ENCODE measurements at regions not wholly inside any gene's neighbourhood (a gene's known extent, or its start where the extent isn't known, plus 50 kb on each side); places are given as distances from the start of the nearest gene placed in this dataset.
A peak's percentile ranks its signal among the peaks of the same experiment; 100 is the strongest.
"Not testable (repeated sequence)": the region's sequence is repeated elsewhere in the genome, so short reads cannot be mapped to it uniquely, and the experiment has no call there.

DNA sequence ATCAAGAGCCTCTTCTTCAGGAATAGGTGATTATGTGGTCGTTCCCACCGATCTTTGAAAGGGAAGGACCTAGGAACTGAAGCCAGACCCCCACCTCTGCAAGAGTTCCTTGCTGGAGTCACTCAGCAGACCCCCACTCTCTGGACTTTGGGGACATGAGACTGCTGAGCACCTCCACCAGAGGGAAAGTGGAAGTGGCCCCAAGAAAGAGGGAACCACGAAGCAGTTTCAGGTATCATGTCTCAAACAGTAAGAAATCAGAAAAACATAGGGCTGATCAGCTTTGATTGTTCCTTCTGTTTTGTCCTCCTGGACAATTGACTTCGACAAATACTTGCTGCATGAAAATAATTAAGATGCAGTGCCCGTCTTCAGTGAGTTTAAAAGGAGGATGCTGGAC lies 84.2 kb upstream of the ADORA2B start:
- H3K4me3 ChIP-seq; POLR2A ChIA-PET; H3K27me3 ChIP-seq (replicated peaks in 1 of 2; ENCODE audit: control insufficient read depth in 2 of 2, insufficient read depth in 2 of 2, low read length in 1 of 2); H3K4me1 ChIP-seq (ENCODE audit: control insufficient read depth, insufficient read depth, low read length); RAD21 ChIA-PET (ENCODE audit: unreplicated experiment); in situ Hi-C loops (cut with MboI); BruUV-seq (replicated peaks); H2AFZ ChIP-seq (ENCODE audit: control insufficient read depth, low read depth, low read length); DNase-seq (ENCODE audit: low read depth, low spot score); FAIRE-seq; CTCF ChIA-PET; H4K20me1 ChIP-seq (ENCODE audit: control insufficient read depth, insufficient read depth); H3K9ac ChIP-seq (ENCODE audit: control insufficient read depth, insufficient read depth, low read length); H3K27ac ChIP-seq (ENCODE audit: control insufficient read depth, insufficient read depth); H3K9me3 ChIP-seq (replicated peaks; ENCODE audit: control insufficient read depth, insufficient read depth, low read length); H3K79me2 ChIP-seq (ENCODE audit: control insufficient read depth, insufficient read depth, low read length); SMC1A ChIA-PET (ENCODE audit: uncharacterized antibody, unreplicated experiment); intact Hi-C loops (cut with micrococcal nuclease; ENCODE audit: unreplicated experiment); H3K36me3 ChIP-seq (ENCODE audit: control insufficient read depth in 2 of 2, insufficient read depth in 2 of 2, low read length in 1 of 2): not testable (repeated sequence)
- peak; percentile 78 for ATAC-seq
- H3K4me2 ChIP-seq (ENCODE audit: control insufficient read depth, insufficient read depth), result peak overlapping the region; percentile 25; the same call in 1 of the 2 replicates
- WGBS (ENCODE audit: insufficient coverage, insufficient replicate concordance, low lambda C conversion rate, missing lambda C conversion rate), result 39% methylated on average over 5 of the region's 5 CpGs

- FAIRE-seq; H3K9me3 ChIP-seq (replicated peaks; ENCODE audit: control insufficient read depth, insufficient read depth, low read length); POLR2A ChIA-PET; RAD21 ChIA-PET (ENCODE audit: unreplicated experiment); H3K79me2 ChIP-seq (ENCODE audit: control insufficient read depth, insufficient read depth, low read length); H3K27ac ChIP-seq (ENCODE audit: control insufficient read depth, insufficient read depth); H2AFZ ChIP-seq (ENCODE audit: control insufficient read depth, low read depth, low read length); H3K9ac ChIP-seq (ENCODE audit: control insufficient read depth, insufficient read depth, low read length); in situ Hi-C loops (cut with MboI); SMC1A ChIA-PET (ENCODE audit: uncharacterized antibody, unreplicated experiment); H4K20me1 ChIP-seq (ENCODE audit: control insufficient read depth, insufficient read depth); DNase-seq (ENCODE audit: low read depth, low spot score); H3K4me2 ChIP-seq (ENCODE audit: control insufficient read depth, insufficient read depth); ATAC-seq; BruUV-seq (replicated peaks); H3K4me1 ChIP-seq (ENCODE audit: control insufficient read depth, insufficient read depth, low read length); H3K4me3 ChIP-seq; CTCF ChIA-PET; H3K27me3 ChIP-seq (replicated peaks in 1 of 2; ENCODE audit: control insufficient read depth in 2 of 2, insufficient read depth in 2 of 2, low read length in 1 of 2); intact Hi-C loops (cut with micrococcal nuclease; ENCODE audit: unreplicated experiment); H3K36me3 ChIP-seq (ENCODE audit: control insufficient read depth in 2 of 2, insufficient read depth in 2 of 2, low read length in 1 of 2): not testable (repeated sequence)
- 65% methylated on average over 3 of the region's 4 CpGs for WGBS (ENCODE audit: insufficient coverage, insufficient replicate concordance, low lambda C conversion rate, missing lambda C conversion rate)
Measured at GRCh38 chr17:15864061-15864460, 80.9 kb upstream of the ADORA2B start.

- H3K36me3 ChIP-seq (ENCODE audit: control insufficient read depth in 2 of 2, insufficient read depth in 2 of 2, low read length in 1 of 2); RAD21 ChIA-PET (ENCODE audit: unreplicated experiment); intact Hi-C loops (cut with micrococcal nuclease; ENCODE audit: unreplicated experiment); FAIRE-seq; H3K9me3 ChIP-seq (replicated peaks; ENCODE audit: control insufficient read depth, insufficient read depth, low read length); POLR2A ChIA-PET; H2AFZ ChIP-seq (ENCODE audit: control insufficient read depth, low read depth, low read length); H3K4me3 ChIP-seq; SMC1A ChIA-PET (ENCODE audit: uncharacterized antibody, unreplicated experiment); CTCF ChIA-PET; ATAC-seq; H3K27ac ChIP-seq (ENCODE audit: control insufficient read depth, insufficient read depth); H3K4me1 ChIP-seq (ENCODE audit: control insufficient read depth, insufficient read depth, low read length); H3K9ac ChIP-seq (ENCODE audit: control insufficient read depth, insufficient read depth, low read length); H3K4me2 ChIP-seq (ENCODE audit: control insufficient read depth, insufficient read depth); DNase-seq (ENCODE audit: low read depth, low spot score); H4K20me1 ChIP-seq (ENCODE audit: control insufficient read depth, insufficient read depth); H3K79me2 ChIP-seq (ENCODE audit: control insufficient read depth, insufficient read depth, low read length); in situ Hi-C loops (cut with MboI); H3K27me3 ChIP-seq (replicated peaks in 1 of 2; ENCODE audit: control insufficient read depth in 2 of 2, insufficient read depth in 2 of 2, low read length in 1 of 2); BruUV-seq (replicated peaks): not testable (repeated sequence)
- 36% methylated on average over 4 of the region's 4 CpGs for WGBS (ENCODE audit: insufficient coverage, insufficient replicate concordance, low lambda C conversion rate, missing lambda C conversion rate)
Measured at GRCh38 chr17:15864472-15864871, 80.5 kb upstream of the ADORA2B start.

GRCh38 chr17:15866015-15866414 lies 78.9 kb upstream of the ADORA2B start:
- RAD21 ChIA-PET (ENCODE audit: unreplicated experiment); FAIRE-seq; H3K4me1 ChIP-seq (ENCODE audit: control insufficient read depth, insufficient read depth, low read length); H3K79me2 ChIP-seq (ENCODE audit: control insufficient read depth, insufficient read depth, low read length); H3K9me3 ChIP-seq (replicated peaks; ENCODE audit: control insufficient read depth, insufficient read depth, low read length); H3K36me3 ChIP-seq (ENCODE audit: control insufficient read depth in 2 of 2, insufficient read depth in 2 of 2, low read length in 1 of 2); H2AFZ ChIP-seq (ENCODE audit: control insufficient read depth, low read depth, low read length); ATAC-seq; CTCF ChIA-PET; BruUV-seq (replicated peaks); DNase-seq (ENCODE audit: low read depth, low spot score); H3K27ac ChIP-seq (ENCODE audit: control insufficient read depth, insufficient read depth); in situ Hi-C loops (cut with MboI); POLR2A ChIA-PET; H3K4me2 ChIP-seq (ENCODE audit: control insufficient read depth, insufficient read depth); intact Hi-C loops (cut with micrococcal nuclease; ENCODE audit: unreplicated experiment); H3K27me3 ChIP-seq (replicated peaks in 1 of 2; ENCODE audit: control insufficient read depth in 2 of 2, insufficient read depth in 2 of 2, low read length in 1 of 2); H4K20me1 ChIP-seq (ENCODE audit: control insufficient read depth, insufficient read depth); H3K4me3 ChIP-seq; H3K9ac ChIP-seq (ENCODE audit: control insufficient read depth, insufficient read depth, low read length); SMC1A ChIA-PET (ENCODE audit: uncharacterized antibody, unreplicated experiment): not testable (repeated sequence)
- WGBS (ENCODE audit: insufficient coverage, insufficient replicate concordance, low lambda C conversion rate, missing lambda C conversion rate), result 86% methylated on average over 3 of the region's 3 CpGs

All from GM12878 (cell line).